OCI-LY7 (cell line): ENCODE measurements at regions not wholly inside any gene's neighbourhood (a gene's known extent, or its start where the extent isn't known, plus 50 kb on each side); places are given as distances from the start of the nearest gene placed in this dataset.

ENCODE experiments used
- BruUV-seq: library from RNA; stranded (reverse); fragments of 400-500 nt; replicated peaks from 2 replicates; lab custom pipeline; 2021; lab: Mats Ljungman, UMichigan
- CTCF ChIA-PET: fragments of 300-600 bp; sonication (Branson Sonifier 250); formaldehyde crosslinking; loops from one replicate; lab custom pipeline; 2022; ENCODE audit warnings: antibody characterized with exemption; ENCODE audit not compliant: unreplicated experiment; lab: Charles Lee
- POLR2A ChIA-PET: fragments of 300-600 bp; sonication (Branson Sonifier 250); formaldehyde crosslinking; loops from one replicate; lab custom pipeline; 2022; ENCODE audit warnings: antibody characterized with exemption; lab: Charles Lee
- DNase-seq: peaks from one replicate; pipeline ENCODE4 v3.0.0-alpha.2; 2015; ENCODE audit warnings: low spot score
- H2AFZ ChIP-seq: fragments of 200-600 bp; sonication (generic), shearing (Covaris generic); 2 replicates; pipeline ENCODE4 v1.6.1; 2014; ENCODE audit warnings: mild to moderate bottlenecking, antibody characterized with exemption, low read length, moderate library complexity
- H3K27ac ChIP-seq: fragments of 200-600 bp; sonication (generic); 2 replicates; pipeline ENCODE4 v1.5.1; 2014; ENCODE audit warnings: mixed run types, low read depth, mild to moderate bottlenecking, moderate library complexity, low read length, inconsistent platforms; ENCODE audit not compliant: poor library complexity, severe bottlenecking
- H3K36me3 ChIP-seq: fragments of 200-600 bp; sonication (generic); 2 replicates; pipeline ENCODE4 v1.6.1; 2014; ENCODE audit warnings: mild to moderate bottlenecking, antibody characterized with exemption, low read length, moderate library complexity, mixed read lengths; ENCODE audit not compliant: insufficient read depth
- H3K4me1 ChIP-seq: fragments of 200-600 bp; sonication (generic); 2 replicates; pipeline ENCODE4 v1.5.1; 2014; ENCODE audit warnings: mild to moderate bottlenecking, low read length; ENCODE audit not compliant: insufficient read depth, poor library complexity, severe bottlenecking
- H3K4me2 ChIP-seq: fragments of 200-600 bp; sonication (generic); 2 replicates; pipeline ENCODE4 v1.6.1; 2014; ENCODE audit warnings: mild to moderate bottlenecking, low read length
- H3K4me3 ChIP-seq: fragments of 200-600 bp; sonication (generic); 2 replicates; pipeline ENCODE4 v1.5.1; 2014; ENCODE audit warnings: mild to moderate bottlenecking, low read depth, low read length; ENCODE audit not compliant: poor library complexity, severe bottlenecking
- H3K79me2 ChIP-seq: fragments of 200-600 bp; sonication (generic); 2 replicates; pipeline ENCODE4 v1.6.1; 2016; ENCODE audit warnings: low read depth, mild to moderate bottlenecking, low read length, moderate library complexity, mixed read lengths; ENCODE audit not compliant: insufficient read depth
- H3K9me2 ChIP-seq: fragments of 200-600 bp; sonication (generic); 2 replicates; pipeline ENCODE4 v1.6.1; 2016; ENCODE audit warnings: mild to moderate bottlenecking, low read length, mixed read lengths; ENCODE audit not compliant: insufficient read depth
- H3K9me3 ChIP-seq: fragments of 200-600 bp; sonication (generic); 2 replicates; pipeline ENCODE4 v1.6.1; 2014; ENCODE audit warnings: mild to moderate bottlenecking, mixed run types, low read length, mixed read lengths
- H4K20me1 ChIP-seq: fragments of 200-600 bp; sonication (generic); 2 replicates; pipeline ENCODE4 v1.6.1; 2014; ENCODE audit warnings: mild to moderate bottlenecking, antibody characterized with exemption, low read length, moderate library complexity, mixed read lengths; ENCODE audit not compliant: insufficient read depth
- EZH2phosphoT487 ChIP-seq: fragments of 200-600 bp; sonication (generic); IDR thresholded peaks from 2 replicates; pipeline ENCODE4 v1.6.1; 2018; ENCODE audit warnings: low read depth, borderline replicate concordance, mild to moderate bottlenecking, mixed run types, antibody characterized with exemption, low read length, moderate library complexity, mixed read lengths
- intact Hi-C: fragments of 100-400 bp; cut with micrococcal nuclease; formaldehyde crosslinking; loops from one replicate; pipeline ENCODE4 v1.10.0; 2022; ENCODE audit not compliant: unreplicated experiment
- TF ChIP-seq, protein P1 (sequence below): fragments of 200-600 bp; sonication (generic); conservative IDR thresholded peaks from 2 replicates; pipeline ENCODE4 v1.5.1; 2014; ENCODE audit warnings: mild to moderate bottlenecking, antibody characterized with exemption, low read length, moderate library complexity, mixed read lengths

DNA sequence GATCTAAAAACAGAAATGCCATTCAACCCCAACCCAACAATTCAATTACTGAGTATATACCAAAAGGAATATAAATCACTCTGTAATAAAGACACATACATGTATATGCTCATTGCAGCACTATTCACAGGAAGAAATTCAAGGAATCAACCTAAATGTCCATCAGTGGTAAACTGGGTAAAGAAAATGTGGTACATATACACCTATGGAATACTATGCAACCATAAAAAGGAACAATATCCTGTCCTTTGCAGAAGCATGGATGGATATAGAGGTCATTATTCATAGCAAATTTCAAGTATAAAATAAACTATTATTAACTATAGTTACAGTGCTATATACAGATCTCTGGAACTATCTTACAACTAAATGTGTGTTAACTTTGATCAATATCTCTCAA, 599.3 kb downstream of the CDH11 start:
- POLR2A ChIA-PET: interaction anchor here (0.7 kb wide), 1 partner anchor 139 kb away, joined by 3 read pairs; no protein-coding TSS in a partner anchor
- no peaks in the 10 kb centered on the region; the same call in 1 of the 2 replicates for H3K9me2 ChIP-seq

GRCh38 chr16:64513871-64514270, 608.0 kb downstream of the CDH11 start:
- no peak for DNase-seq
- no peak for TF ChIP-seq EZH2phosphoT487
- TF ChIP-seq, protein P1, sequence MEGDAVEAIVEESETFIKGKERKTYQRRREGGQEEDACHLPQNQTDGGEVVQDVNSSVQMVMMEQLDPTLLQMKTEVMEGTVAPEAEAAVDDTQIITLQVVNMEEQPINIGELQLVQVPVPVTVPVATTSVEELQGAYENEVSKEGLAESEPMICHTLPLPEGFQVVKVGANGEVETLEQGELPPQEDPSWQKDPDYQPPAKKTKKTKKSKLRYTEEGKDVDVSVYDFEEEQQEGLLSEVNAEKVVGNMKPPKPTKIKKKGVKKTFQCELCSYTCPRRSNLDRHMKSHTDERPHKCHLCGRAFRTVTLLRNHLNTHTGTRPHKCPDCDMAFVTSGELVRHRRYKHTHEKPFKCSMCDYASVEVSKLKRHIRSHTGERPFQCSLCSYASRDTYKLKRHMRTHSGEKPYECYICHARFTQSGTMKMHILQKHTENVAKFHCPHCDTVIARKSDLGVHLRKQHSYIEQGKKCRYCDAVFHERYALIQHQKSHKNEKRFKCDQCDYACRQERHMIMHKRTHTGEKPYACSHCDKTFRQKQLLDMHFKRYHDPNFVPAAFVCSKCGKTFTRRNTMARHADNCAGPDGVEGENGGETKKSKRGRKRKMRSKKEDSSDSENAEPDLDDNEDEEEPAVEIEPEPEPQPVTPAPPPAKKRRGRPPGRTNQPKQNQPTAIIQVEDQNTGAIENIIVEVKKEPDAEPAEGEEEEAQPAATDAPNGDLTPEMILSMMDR: no peak
- ChIA-PET POLR2A (no interaction called here), CTCF (no interaction called here)
- no peaks in the 10 kb centered on the region for H3K36me3 ChIP-seq
- H4K20me1 ChIP-seq: no peaks in the 10 kb centered on the region
- H2AFZ ChIP-seq: no peak overlapping the region
- H3K4me2 ChIP-seq: no peak overlapping the region
- H3K9me2 ChIP-seq: no peaks in the 10 kb centered on the region
- no peaks in the 10 kb centered on the region for H3K79me2 ChIP-seq
- no TSS peak for BruUV-seq
- H3K4me1 ChIP-seq: no peaks in the 10 kb centered on the region
- no peak overlapping the region for H3K27ac ChIP-seq
- intact Hi-C loops: no loop called here
- no peaks in the 10 kb centered on the region for H3K9me3 ChIP-seq
- H3K4me3 ChIP-seq: no peak overlapping the region

More for the DNA sequence above, 599.3 kb downstream of the CDH11 start:
- H3K4me2 ChIP-seq: no peak overlapping the region
- H3K4me3 ChIP-seq: no peak overlapping the region
- intact Hi-C loops: no loop called here
- no peaks in the 10 kb centered on the region for H3K9me3 ChIP-seq
- CTCF ChIA-PET: no interaction called here
- no peaks in the 10 kb centered on the region for H3K36me3 ChIP-seq
- no peaks in the 10 kb centered on the region for H3K4me1 ChIP-seq
- H3K79me2 ChIP-seq: no peaks in the 10 kb centered on the region
- H2AFZ ChIP-seq: no peak overlapping the region
- no peak for DNase-seq
- H3K27ac ChIP-seq: no peak overlapping the region
- H4K20me1 ChIP-seq: no peaks in the 10 kb centered on the region
- BruUV-seq: no TSS peak
- TF ChIP-seq EZH2phosphoT487: no peak
- TF ChIP-seq, protein P1: no peak

DNA sequence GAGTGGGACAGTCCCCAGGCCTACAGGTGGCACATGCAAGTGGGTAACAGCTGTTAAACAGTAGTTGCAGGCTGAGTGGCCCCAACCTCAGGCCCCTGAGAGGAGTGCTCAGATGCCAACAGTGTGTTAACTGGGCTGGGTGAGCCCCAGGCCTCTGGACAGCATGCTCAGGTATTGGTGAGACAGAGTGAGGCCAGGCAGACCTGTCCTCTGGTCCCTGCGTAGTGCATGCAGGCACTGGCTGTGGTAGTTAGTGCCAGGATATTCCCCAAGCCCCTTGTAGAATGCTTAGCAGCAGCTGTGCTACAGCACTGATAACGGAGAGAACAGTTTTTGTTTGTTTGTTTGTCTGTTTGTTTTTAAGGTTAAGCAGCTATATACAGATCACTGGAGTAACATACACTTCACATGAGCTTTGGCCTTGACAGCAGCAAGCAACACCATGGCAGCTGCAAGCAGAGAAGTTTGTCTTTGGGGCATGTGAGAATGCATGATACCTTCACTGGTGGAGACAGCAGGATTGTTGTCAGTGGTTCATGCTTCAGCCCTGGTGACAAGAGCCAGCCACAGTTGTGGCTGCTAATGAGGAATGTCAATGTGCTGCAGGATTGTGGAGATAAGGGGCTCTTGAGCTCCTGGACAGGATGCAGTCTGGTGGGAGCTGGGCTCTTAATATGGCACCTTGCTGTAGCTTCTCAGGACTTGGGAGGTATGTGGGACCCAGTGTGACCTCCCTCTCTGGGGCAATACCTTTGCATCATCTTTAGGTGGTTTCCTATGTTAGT, 614.4 kb downstream of the CDH11 start:
- Histone ChIP-seq H2AFZ (no peak overlapping the region), H3K79me2 (no peaks in the 10 kb centered on the region), H3K4me3 (no peak overlapping the region), H3K4me1 (no peaks in the 10 kb centered on the region), H4K20me1 (no peaks in the 10 kb centered on the region), H3K27ac (no peak overlapping the region), H3K9me3 (no peaks in the 10 kb centered on the region), H3K9me2 (no peaks in the 10 kb centered on the region), H3K4me2 (no peak overlapping the region), H3K36me3 (no peaks in the 10 kb centered on the region)
- ChIA-PET CTCF (interaction anchor here (0.5 kb wide), 1 partner anchor 34 kb away, joined by 3 read pairs; no protein-coding TSS in a partner anchor), POLR2A (no interaction called here)
- intact Hi-C loops: no loop called here
- BruUV-seq: no TSS peak
- TF ChIP-seq, protein P1: no peak
- no peak for TF ChIP-seq EZH2phosphoT487
- DNase-seq: no peak
